AG04450 (cell line): ENCODE measurements at regions not wholly inside any gene's neighbourhood (a gene's known extent, or its start where the extent isn't known, plus 50 kb on each side); places are given as distances from the start of the nearest gene placed in this dataset.

ENCODE experiments used
- CTCF ChIA-PET: fragments of 300-600, 350-600 bp; formaldehyde crosslinking; extraction: SDS; loops from one replicate; lab custom pipeline; 2022; ENCODE audit warnings: antibody characterized with exemption, inconsistent platforms; lab: Charles Lee
- POLR2A ChIA-PET: fragments of 350-600 bp; formaldehyde crosslinking; extraction: SDS; loops from one replicate; lab custom pipeline; 2021; ENCODE audit warnings: antibody characterized with exemption, inconsistent platforms; lab: Yijun Ruan, JAX
- DNase-seq: peaks from one replicate; pipeline ENCODE4 v3.0.0-alpha.2; 2011; ENCODE audit warnings: low read depth, low spot score
- H3K27ac ChIP-seq: one replicate; pipeline ENCODE4 v1.5.1; 2012; ENCODE audit warnings: low read depth, low read length, control low read depth
- H3K27me3 ChIP-seq: one replicate; pipeline ENCODE4 v1.6.0; 2012; ENCODE audit warnings: low read length; ENCODE audit not compliant: control insufficient read depth, insufficient read depth
- H3K4me3 ChIP-seq: 2 replicates; pipeline ENCODE4 v1.5.1; 2011; ENCODE audit warnings: mild to moderate bottlenecking, low read depth, low read length, control low read depth
- H3K9me3 ChIP-seq: 2 replicates; pipeline ENCODE4 v1.5.1; 2012; ENCODE audit warnings: low read length; ENCODE audit not compliant: control insufficient read depth, insufficient read depth
- TF ChIP-seq, protein P1 (sequence below): IDR thresholded peaks from 2 replicates; pipeline ENCODE4 v1.5.1; 2011; ENCODE audit warnings: low read depth, low read length, control low read depth, inconsistent platforms

DNA sequence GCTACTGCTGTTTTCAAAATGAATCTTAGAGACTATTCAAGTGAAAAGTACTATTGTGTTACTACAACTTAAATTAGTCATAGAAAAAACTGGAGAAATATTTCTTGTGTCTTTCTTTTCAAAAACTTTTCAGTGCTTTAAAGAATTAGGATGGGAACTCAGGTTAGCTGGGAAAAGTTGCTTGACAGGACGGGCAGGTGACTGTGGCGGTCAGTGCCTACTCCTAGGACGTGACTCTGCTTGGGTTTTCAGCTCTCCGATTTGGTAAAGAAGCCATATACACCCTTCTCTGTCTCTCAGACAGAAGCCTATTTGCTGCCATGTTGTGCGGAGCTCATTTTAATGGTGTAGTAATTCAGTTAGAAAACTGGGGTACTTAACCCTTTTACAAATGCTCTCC is 89.8 kb upstream of the CACNA2D3 start:
- no peak overlapping the region for H3K4me3 ChIP-seq
- ChIA-PET POLR2A (no interaction called here), CTCF (no interaction called here)
- H3K27me3 ChIP-seq: no peaks in the 10 kb centered on the region
- H3K27ac ChIP-seq: no peak overlapping the region
- peaks cover 6% of the 10 kb centered on the region; the same call in 1 of the 2 replicates for H3K9me3 ChIP-seq
- TF ChIP-seq, protein P1, sequence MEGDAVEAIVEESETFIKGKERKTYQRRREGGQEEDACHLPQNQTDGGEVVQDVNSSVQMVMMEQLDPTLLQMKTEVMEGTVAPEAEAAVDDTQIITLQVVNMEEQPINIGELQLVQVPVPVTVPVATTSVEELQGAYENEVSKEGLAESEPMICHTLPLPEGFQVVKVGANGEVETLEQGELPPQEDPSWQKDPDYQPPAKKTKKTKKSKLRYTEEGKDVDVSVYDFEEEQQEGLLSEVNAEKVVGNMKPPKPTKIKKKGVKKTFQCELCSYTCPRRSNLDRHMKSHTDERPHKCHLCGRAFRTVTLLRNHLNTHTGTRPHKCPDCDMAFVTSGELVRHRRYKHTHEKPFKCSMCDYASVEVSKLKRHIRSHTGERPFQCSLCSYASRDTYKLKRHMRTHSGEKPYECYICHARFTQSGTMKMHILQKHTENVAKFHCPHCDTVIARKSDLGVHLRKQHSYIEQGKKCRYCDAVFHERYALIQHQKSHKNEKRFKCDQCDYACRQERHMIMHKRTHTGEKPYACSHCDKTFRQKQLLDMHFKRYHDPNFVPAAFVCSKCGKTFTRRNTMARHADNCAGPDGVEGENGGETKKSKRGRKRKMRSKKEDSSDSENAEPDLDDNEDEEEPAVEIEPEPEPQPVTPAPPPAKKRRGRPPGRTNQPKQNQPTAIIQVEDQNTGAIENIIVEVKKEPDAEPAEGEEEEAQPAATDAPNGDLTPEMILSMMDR: no peak
- DNase-seq: no peak

DNA sequence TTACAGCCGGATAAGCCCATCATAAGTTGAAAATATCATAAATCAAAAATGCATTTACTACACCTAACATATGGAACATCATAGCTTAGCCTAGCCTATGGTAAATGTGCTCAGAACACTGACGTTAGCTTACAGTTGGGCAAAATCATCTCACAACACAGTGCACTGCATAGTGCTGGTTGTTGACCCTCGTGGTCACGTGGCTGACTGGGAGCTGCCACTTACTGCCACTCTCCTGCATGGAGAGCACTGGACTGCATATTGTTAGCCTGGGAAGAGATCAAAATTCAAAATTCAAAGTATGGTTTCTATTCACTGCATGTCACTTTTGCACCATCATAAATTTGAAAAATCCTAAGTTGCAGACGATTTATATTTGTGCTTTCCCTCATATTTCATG is 94.0 kb upstream of the CACNA2D3 start:
- no peak for DNase-seq
- Histone ChIP-seq H3K27ac (no peak overlapping the region), H3K9me3 (no peaks in the 10 kb centered on the region), H3K27me3 (no peaks in the 10 kb centered on the region), H3K4me3 (no peak overlapping the region)
- CTCF ChIA-PET: no interaction called here
- POLR2A ChIA-PET: no interaction called here
- TF ChIP-seq, protein P1: no peak

DNA sequence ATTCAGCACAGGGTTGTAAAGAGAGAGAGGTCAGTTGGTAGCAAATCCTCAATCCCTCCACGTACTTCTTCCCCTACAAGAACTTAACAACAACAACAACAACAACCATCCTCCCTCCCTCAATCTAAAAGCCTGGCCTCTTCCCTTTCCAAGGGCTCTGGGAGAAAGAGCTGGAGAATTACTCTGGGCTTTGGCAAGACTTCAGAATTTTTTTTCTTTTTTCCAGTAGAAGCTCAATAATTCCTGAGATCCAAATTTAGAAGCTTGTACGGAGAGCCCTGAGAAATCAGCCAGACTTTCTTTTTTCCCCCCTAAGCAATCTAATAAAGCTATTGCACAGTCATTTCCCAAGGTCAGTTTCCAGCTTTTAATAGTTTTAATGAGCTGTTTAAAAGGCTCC is 95.8 kb upstream of the CACNA2D3 start:
- ChIA-PET CTCF (no interaction called here), POLR2A (no interaction called here)
- Histone ChIP-seq H3K4me3 (no peak overlapping the region), H3K9me3 (no peaks in the 10 kb centered on the region), H3K27ac (no peak overlapping the region), H3K27me3 (no peaks in the 10 kb centered on the region)
- TF ChIP-seq, protein P1: no peak
- no peak for DNase-seq

DNA sequence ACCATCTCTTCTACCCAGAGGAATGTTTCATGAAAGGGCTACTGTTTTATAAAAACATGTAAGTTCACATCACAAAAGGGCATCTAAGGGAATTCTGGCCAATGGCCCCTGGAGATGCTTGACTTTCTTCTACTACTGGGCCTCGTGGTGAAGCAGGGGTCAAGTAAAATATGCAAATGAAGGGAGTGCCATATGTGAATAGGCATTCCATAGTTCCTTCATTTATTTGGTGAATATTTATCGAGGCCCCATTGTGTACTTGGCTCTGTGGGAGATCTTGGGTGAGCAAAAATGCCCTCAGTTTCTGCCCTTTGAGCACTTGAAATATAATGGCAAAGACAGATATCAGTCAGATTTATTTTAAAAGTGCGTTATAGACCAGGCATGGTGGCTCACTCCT is 101.3 kb upstream of the CACNA2D3 start:
- H3K4me3 ChIP-seq: no peak overlapping the region
- no peak for DNase-seq
- no peak overlapping the region for H3K27ac ChIP-seq
- POLR2A ChIA-PET: no interaction called here
- CTCF ChIA-PET: no interaction called here
- TF ChIP-seq, protein P1: no peak
- no peaks in the 10 kb centered on the region for H3K9me3 ChIP-seq
- H3K27me3 ChIP-seq: no peaks in the 10 kb centered on the region

DNA sequence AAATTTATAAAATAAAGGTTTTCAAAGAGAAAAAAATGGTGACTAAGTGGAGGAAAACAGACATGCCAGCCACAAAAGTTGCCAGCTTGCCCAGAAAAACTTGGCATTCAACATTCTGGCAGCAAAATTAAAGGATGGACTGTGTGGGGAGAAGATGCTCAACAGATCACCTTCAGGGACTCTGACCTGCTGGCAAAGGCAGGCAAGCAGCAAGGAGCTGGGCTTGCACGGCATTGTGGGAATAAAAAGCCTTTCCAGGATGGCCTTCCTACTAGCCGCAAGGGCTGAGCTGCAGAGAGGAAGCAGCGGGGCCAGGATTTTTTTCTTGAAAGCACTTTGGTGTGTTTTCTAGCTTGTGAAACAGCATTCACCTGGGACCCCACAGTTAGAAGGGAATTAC is 101.9 kb upstream of the CACNA2D3 start:
- CTCF ChIA-PET: no interaction called here
- no peak overlapping the region for H3K27ac ChIP-seq

More for the DNA sequence above, 101.9 kb upstream of the CACNA2D3 start:
- Histone ChIP-seq H3K9me3 (no peaks in the 10 kb centered on the region), H3K4me3 (no peak overlapping the region), H3K27me3 (no peaks in the 10 kb centered on the region)
- POLR2A ChIA-PET: no interaction called here
- TF ChIP-seq, protein P1: no peak
- DNase-seq: no peak
